ENCODE measurements at regions not wholly inside any gene's neighbourhood (a gene's known extent, or its start where the extent isn't known, plus 50 kb on each side); places are given as distances from the start of the nearest gene placed in this dataset.
A peak's percentile ranks its signal among the peaks of the same experiment; 100 is the strongest.

- H4K91ac ChIP-seq (ENCODE audit: low read depth, low read length) = no peak overlapping the region
- no peak overlapping the region for H3K4ac ChIP-seq (ENCODE audit: low read depth, low read length)
- H3K4me2 ChIP-seq (ENCODE audit: low read length) = no peak overlapping the region
- no peak overlapping the region for H2AFZ ChIP-seq (ENCODE audit: insufficient read depth, low read length, poor library complexity)
- H3K79me2 ChIP-seq (ENCODE audit: control insufficient read depth, insufficient read depth, low read length, poor library complexity) = no peaks in the 10 kb centered on the region
- no peak overlapping the region for H4K8ac ChIP-seq (ENCODE audit: low read depth, low read length)
- no peak overlapping the region for H2BK5ac ChIP-seq (ENCODE audit: low read depth, low read length, poor library complexity)
- H3K9me3 ChIP-seq (ENCODE audit: insufficient read depth, low read depth, low read length) = no peaks in the 10 kb centered on the region
- H3K27me3 ChIP-seq (ENCODE audit: insufficient read depth, low read length) = no peaks in the 10 kb centered on the region
- H3K23ac ChIP-seq (ENCODE audit: low read length) = no peak overlapping the region
- H3K27ac ChIP-seq (ENCODE audit: low read depth, low read length) = no peak overlapping the region
- H3K18ac ChIP-seq (ENCODE audit: low read length) = no peak overlapping the region
- no peak for DNase-seq
- H3K36me3 ChIP-seq (ENCODE audit: control insufficient read depth in 1 of 2, insufficient read depth in 2 of 2, low read length in 2 of 2) = no peaks in the 10 kb centered on the region
- H4K12ac ChIP-seq (ENCODE audit: low read depth, low read length) = no peak overlapping the region
- no peak overlapping the region for H3K9ac ChIP-seq (ENCODE audit: low read length)
- H3K4me1 ChIP-seq (ENCODE audit: control insufficient read depth in 1 of 2, insufficient read depth in 2 of 2, low read length in 2 of 2) = no peaks in the 10 kb centered on the region
- no peak overlapping the region for H2BK120ac ChIP-seq (ENCODE audit: insufficient read depth, low read length, poor library complexity)
- H3K79me1 ChIP-seq (ENCODE audit: low read length) = no peaks in the 10 kb centered on the region
- no peak overlapping the region for H2BK12ac ChIP-seq (ENCODE audit: low read length)
- H3K4me3 ChIP-seq (ENCODE audit: low read depth, low read length) = no peak overlapping the region
- no peak overlapping the region for H3K14ac ChIP-seq (ENCODE audit: low read length)
- H2AK5ac ChIP-seq (ENCODE audit: low read length) = no peak overlapping the region
These were observed 208.4 kb upstream of the LRP1B start for GRCh38 chr2:142339261-142339660.

GRCh38 chr2:142332196-142332595 lies 201.4 kb upstream of the LRP1B start:
- no peak overlapping the region for H3K14ac ChIP-seq (ENCODE audit: low read length)
- H2AK5ac ChIP-seq (ENCODE audit: low read length) = no peak overlapping the region
- H2BK5ac ChIP-seq (ENCODE audit: low read depth, low read length, poor library complexity) = no peak overlapping the region
- DNase-seq = no peak
- no peak overlapping the region for H3K9ac ChIP-seq (ENCODE audit: low read length)
- no peak overlapping the region for H2AFZ ChIP-seq (ENCODE audit: insufficient read depth, low read length, poor library complexity)
- H2BK12ac ChIP-seq (ENCODE audit: low read length) = no peak overlapping the region
- 100% methylated on average over 1 of the region's 2 CpGs for WGBS (ENCODE audit: extremely low coverage, insufficient coverage, insufficient read length)
- H3K36me3 ChIP-seq (ENCODE audit: control insufficient read depth in 1 of 2, insufficient read depth in 2 of 2, low read length in 2 of 2) = no peaks in the 10 kb centered on the region
- H3K4me3 ChIP-seq (ENCODE audit: low read depth, low read length) = no peak overlapping the region
- H4K8ac ChIP-seq (ENCODE audit: low read depth, low read length) = no peak overlapping the region
- no peak overlapping the region for H3K4ac ChIP-seq (ENCODE audit: low read depth, low read length)
- no peak overlapping the region for H4K91ac ChIP-seq (ENCODE audit: low read depth, low read length)
- H3K9me3 ChIP-seq (ENCODE audit: insufficient read depth, low read depth, low read length) = peaks cover 2% of the 10 kb centered on the region
- H4K12ac ChIP-seq (ENCODE audit: low read depth, low read length) = no peak overlapping the region
- H3K4me2 ChIP-seq (ENCODE audit: low read length) = no peak overlapping the region
- no peaks in the 10 kb centered on the region for H3K4me1 ChIP-seq (ENCODE audit: control insufficient read depth in 1 of 2, insufficient read depth in 2 of 2, low read length in 2 of 2)
- no peaks in the 10 kb centered on the region for H3K79me1 ChIP-seq (ENCODE audit: low read length)
- no peaks in the 10 kb centered on the region for H3K27me3 ChIP-seq (ENCODE audit: insufficient read depth, low read length)
- no peak overlapping the region for H3K27ac ChIP-seq (ENCODE audit: low read depth, low read length)
- H3K18ac ChIP-seq (ENCODE audit: low read length) = no peak overlapping the region
- no peak overlapping the region for H3K23ac ChIP-seq (ENCODE audit: low read length)
- no peaks in the 10 kb centered on the region for H3K79me2 ChIP-seq (ENCODE audit: control insufficient read depth, insufficient read depth, low read length, poor library complexity)
- H2BK120ac ChIP-seq (ENCODE audit: insufficient read depth, low read length, poor library complexity) = no peak overlapping the region

- no CpG with 5 or more reads among the region's 1 CpG for WGBS (ENCODE audit: extremely low coverage, insufficient coverage, insufficient read length)
- no peak overlapping the region for H4K8ac ChIP-seq (ENCODE audit: low read depth, low read length)
- no peak overlapping the region for H3K18ac ChIP-seq (ENCODE audit: low read length)
- no peak overlapping the region for H2BK5ac ChIP-seq (ENCODE audit: low read depth, low read length, poor library complexity)
- no peak overlapping the region for H2BK120ac ChIP-seq (ENCODE audit: insufficient read depth, low read length, poor library complexity)
- H3K79me1 ChIP-seq (ENCODE audit: low read length) = no peaks in the 10 kb centered on the region
- peaks cover 2% of the 10 kb centered on the region for H3K9me3 ChIP-seq (ENCODE audit: insufficient read depth, low read depth, low read length)
- no peak overlapping the region for H2AFZ ChIP-seq (ENCODE audit: insufficient read depth, low read length, poor library complexity)
- no peak overlapping the region for H4K91ac ChIP-seq (ENCODE audit: low read depth, low read length)
- H3K4me2 ChIP-seq (ENCODE audit: low read length) = no peak overlapping the region
- no peak overlapping the region for H3K14ac ChIP-seq (ENCODE audit: low read length)
- no peak overlapping the region for H3K4ac ChIP-seq (ENCODE audit: low read depth, low read length)
- no peaks in the 10 kb centered on the region for H3K4me1 ChIP-seq (ENCODE audit: control insufficient read depth in 1 of 2, insufficient read depth in 2 of 2, low read length in 2 of 2)
- H2BK12ac ChIP-seq (ENCODE audit: low read length) = no peak overlapping the region
- H3K27me3 ChIP-seq (ENCODE audit: insufficient read depth, low read length) = no peaks in the 10 kb centered on the region
- H3K36me3 ChIP-seq (ENCODE audit: control insufficient read depth in 1 of 2, insufficient read depth in 2 of 2, low read length in 2 of 2) = no peaks in the 10 kb centered on the region
- H4K12ac ChIP-seq (ENCODE audit: low read depth, low read length) = no peak overlapping the region
- no peak overlapping the region for H3K4me3 ChIP-seq (ENCODE audit: low read depth, low read length)
- no peaks in the 10 kb centered on the region for H3K79me2 ChIP-seq (ENCODE audit: control insufficient read depth, insufficient read depth, low read length, poor library complexity)
- no peak overlapping the region for H3K9ac ChIP-seq (ENCODE audit: low read length)
- peak in 1 of 2 donors; percentile 38 for DNase-seq
- no peak overlapping the region for H3K23ac ChIP-seq (ENCODE audit: low read length)
- H2AK5ac ChIP-seq (ENCODE audit: low read length) = no peak overlapping the region
- H3K27ac ChIP-seq (ENCODE audit: low read depth, low read length) = no peak overlapping the region
These were observed 199.6 kb upstream of the LRP1B start for GRCh38 chr2:142330458-142330857.

- Histone ChIP-seq H3K27me3 (ENCODE audit: insufficient read depth, low read length) (no peaks in the 10 kb centered on the region), H3K4me1 (ENCODE audit: control insufficient read depth in 1 of 2, insufficient read depth in 2 of 2, low read length in 2 of 2) (no peaks in the 10 kb centered on the region), H3K79me2 (ENCODE audit: control insufficient read depth, insufficient read depth, low read length, poor library complexity) (no peaks in the 10 kb centered on the region), H2BK12ac (ENCODE audit: low read length) (no peak overlapping the region), H3K9ac (ENCODE audit: low read length) (no peak overlapping the region), H3K23ac (ENCODE audit: low read length) (no peak overlapping the region), H3K18ac (ENCODE audit: low read length) (no peak overlapping the region), H3K79me1 (ENCODE audit: low read length) (no peaks in the 10 kb centered on the region), H3K36me3 (ENCODE audit: control insufficient read depth in 1 of 2, insufficient read depth in 2 of 2, low read length in 2 of 2) (no peaks in the 10 kb centered on the region), H2BK5ac (ENCODE audit: low read depth, low read length, poor library complexity) (no peak overlapping the region), H4K91ac (ENCODE audit: low read depth, low read length) (no peak overlapping the region), H3K27ac (ENCODE audit: low read depth, low read length) (no peak overlapping the region), H3K4me3 (ENCODE audit: low read depth, low read length) (no peak overlapping the region), H3K4ac (ENCODE audit: low read depth, low read length) (no peak overlapping the region), H2BK120ac (ENCODE audit: insufficient read depth, low read length, poor library complexity) (no peak overlapping the region), H3K14ac (ENCODE audit: low read length) (no peak overlapping the region), H3K4me2 (ENCODE audit: low read length) (no peak overlapping the region), H2AK5ac (ENCODE audit: low read length) (no peak overlapping the region), H4K12ac (ENCODE audit: low read depth, low read length) (no peak overlapping the region), H4K8ac (ENCODE audit: low read depth, low read length) (no peak overlapping the region), H2AFZ (ENCODE audit: insufficient read depth, low read length, poor library complexity) (no peak overlapping the region), H3K9me3 (ENCODE audit: insufficient read depth, low read depth, low read length) (no peaks in the 10 kb centered on the region)
- DNase-seq = no peak
These were observed 195.1 kb upstream of the LRP1B start for GRCh38 chr2:142325870-142326269.

GRCh38 chr2:142323206-142323605 lies 192.4 kb upstream of the LRP1B start:
- H3K27ac ChIP-seq (ENCODE audit: low read depth, low read length) = no peak overlapping the region
- H4K91ac ChIP-seq (ENCODE audit: low read depth, low read length) = no peak overlapping the region
- no peak overlapping the region for H3K4me3 ChIP-seq (ENCODE audit: low read depth, low read length)
- no peaks in the 10 kb centered on the region for H3K36me3 ChIP-seq (ENCODE audit: control insufficient read depth in 1 of 2, insufficient read depth in 2 of 2, low read length in 2 of 2)
- H4K8ac ChIP-seq (ENCODE audit: low read depth, low read length) = no peak overlapping the region
- no peak overlapping the region for H2BK5ac ChIP-seq (ENCODE audit: low read depth, low read length, poor library complexity)
- no peaks in the 10 kb centered on the region for H3K4me1 ChIP-seq (ENCODE audit: control insufficient read depth in 1 of 2, insufficient read depth in 2 of 2, low read length in 2 of 2)
- H3K79me1 ChIP-seq (ENCODE audit: low read length) = no peaks in the 10 kb centered on the region
- peak in 1 of 2 donors; percentile 5 for DNase-seq
- no peak overlapping the region for H3K4ac ChIP-seq (ENCODE audit: low read depth, low read length)
- no peak overlapping the region for H2AK5ac ChIP-seq (ENCODE audit: low read length)
- H3K14ac ChIP-seq (ENCODE audit: low read length) = no peak overlapping the region
- no peak overlapping the region for H2BK120ac ChIP-seq (ENCODE audit: insufficient read depth, low read length, poor library complexity)
- no peaks in the 10 kb centered on the region for H3K27me3 ChIP-seq (ENCODE audit: insufficient read depth, low read length)
- no CpG with 5 or more reads among the region's 1 CpG for WGBS (ENCODE audit: extremely low coverage, insufficient coverage, insufficient read length)
- H2BK12ac ChIP-seq (ENCODE audit: low read length) = no peak overlapping the region
- no peak overlapping the region for H2AFZ ChIP-seq (ENCODE audit: insufficient read depth, low read length, poor library complexity)
- no peak overlapping the region for H3K9ac ChIP-seq (ENCODE audit: low read length)
- no peak overlapping the region for H3K4me2 ChIP-seq (ENCODE audit: low read length)
- H3K18ac ChIP-seq (ENCODE audit: low read length) = no peak overlapping the region
- no peaks in the 10 kb centered on the region for H3K9me3 ChIP-seq (ENCODE audit: insufficient read depth, low read depth, low read length)
- no peak overlapping the region for H4K12ac ChIP-seq (ENCODE audit: low read depth, low read length)
- H3K79me2 ChIP-seq (ENCODE audit: control insufficient read depth, insufficient read depth, low read length, poor library complexity) = no peaks in the 10 kb centered on the region
- no peak overlapping the region for H3K23ac ChIP-seq (ENCODE audit: low read length)

All from trophoblast cell (in vitro differentiated cells and primary cell).